GM23248 (cell line): ENCODE measurements at regions not wholly inside any gene's neighbourhood (a gene's known extent, or its start where the extent isn't known, plus 50 kb on each side); places are given as distances from the start of the nearest gene placed in this dataset.

Experiments used
- DNase-seq: peaks from one replicate; pipeline ENCODE4 v3.0.0-alpha.2; 2015
- H2AFZ ChIP-seq: fragments of 200-600 bp; sonication (generic); 2 replicates; pipeline ENCODE4 v1.6.1; 2016; ENCODE audit warnings: antibody characterized with exemption
- H3F3A ChIP-seq: fragments of 200-600 bp; sonication (generic); 2 replicates; pipeline ENCODE4 v1.6.1; 2016; ENCODE audit warnings: mild to moderate bottlenecking, antibody characterized with exemption, mixed run types; ENCODE audit not compliant: insufficient read depth
- H3K27ac ChIP-seq: fragments of 200-600 bp; sonication (generic); 2 replicates; pipeline ENCODE4 v1.5.1; 2016; ENCODE audit warnings: mild to moderate bottlenecking
- H3K27me3 ChIP-seq: fragments of 200-600 bp; sonication (generic); replicated peaks from 2 replicates; pipeline ENCODE4 v1.6.1; 2016; ENCODE audit warnings: mild to moderate bottlenecking; ENCODE audit not compliant: insufficient read depth
- H3K36me3 ChIP-seq: fragments of 200-600 bp; sonication (generic); 2 replicates; pipeline ENCODE4 v1.6.1; 2016; ENCODE audit warnings: low read depth, mild to moderate bottlenecking
- H3K4me1 ChIP-seq: fragments of 200-600 bp; sonication (generic); 2 replicates; pipeline ENCODE4 v1.6.1; 2016; ENCODE audit warnings: mild to moderate bottlenecking; ENCODE audit not compliant: insufficient read depth
- H3K4me2 ChIP-seq: fragments of 200-600 bp; sonication (generic); one replicate; pipeline ENCODE4 v1.6.1; 2016; ENCODE audit warnings: mild to moderate bottlenecking; ENCODE audit not compliant: unreplicated experiment
- H3K4me3 ChIP-seq: fragments of 200-600 bp; sonication (generic); 2 replicates; pipeline ENCODE4 v1.5.1; 2016; ENCODE audit warnings: mild to moderate bottlenecking
- H3K79me2 ChIP-seq: fragments of 200-600 bp; sonication (generic); 2 replicates; pipeline ENCODE4 v1.6.1; 2016; ENCODE audit warnings: mild to moderate bottlenecking; ENCODE audit not compliant: insufficient read depth
- H3K9ac ChIP-seq: fragments of 200-600 bp; sonication (generic); 2 replicates; pipeline ENCODE4 v1.6.1; 2016; ENCODE audit warnings: mild to moderate bottlenecking
- H3K9me2 ChIP-seq: fragments of 200-600 bp; sonication (generic); 2 replicates; pipeline ENCODE4 v1.6.1; 2016; ENCODE audit warnings: mixed run types, mild to moderate bottlenecking, moderate library complexity; ENCODE audit not compliant: insufficient read depth
- H3K9me3 ChIP-seq: fragments of 200-600 bp; sonication (generic); one replicate; pipeline ENCODE4 v1.6.1; 2017; ENCODE audit warnings: low read depth
- H4K20me1 ChIP-seq: fragments of 200-600 bp; sonication (generic); 2 replicates; pipeline ENCODE4 v1.6.0; 2016; ENCODE audit not compliant: insufficient read depth
- EZH2 ChIP-seq: fragments of 200-600 bp; sonication (generic); IDR thresholded peaks from 2 replicates; pipeline ENCODE4 v1.6.1; 2018; ENCODE audit warnings: antibody characterized with exemption, mild to moderate bottlenecking; ENCODE audit not compliant: insufficient read depth, poor library complexity, severe bottlenecking
- EZH2phosphoT487 ChIP-seq: fragments of 200-600 bp; sonication (generic); IDR thresholded peaks from 2 replicates; pipeline ENCODE4 v1.6.1; 2018; ENCODE audit warnings: antibody characterized with exemption, moderate library complexity, mild to moderate bottlenecking, low read depth; ENCODE audit not compliant: insufficient read depth
- WGBS, 2 experiments: methylation state at CpG; one replicate each; pipeline ENCODE4 v1.1.6; 2015 to 2017; ENCODE audit warnings: low lambda C conversion rate in 2 of 2, low coverage in 1 of 2; ENCODE audit errors: missing lambda C conversion rate in 2 of 2; 5-methylcytosine and 5-hydroxymethylcytosine counted together
- in situ Hi-C: fragments of 300-500 bp; cut with MboI; formaldehyde crosslinking; loops from 2 replicates; pipeline ENCODE4 v1.15.0; 2020

- Histone ChIP-seq H3K36me3 (no peaks in the 10 kb centered on the region), H3K4me2 (no peak overlapping the region), H3K79me2 (no peaks in the 10 kb centered on the region), H4K20me1 (no peaks in the 10 kb centered on the region), H3K9me3 (no peaks in the 10 kb centered on the region), H3K27me3 (no peaks in the 10 kb centered on the region), H3K4me1 (no peaks in the 10 kb centered on the region), H3K9me2 (no peaks in the 10 kb centered on the region), H3K9ac (no peak overlapping the region), H3K4me3 (no peak overlapping the region), H3K27ac (no peak overlapping the region), H2AFZ (no peak overlapping the region), H3F3A (no peaks in the 10 kb centered on the region)
- in situ Hi-C loops: no loop called here
- DNase-seq: no peak
- WGBS, 2 experiments: 1 to 3% methylated on average over 11 of the region's 11 CpGs
- TF ChIP-seq EZH2phosphoT487: no peak
- TF ChIP-seq EZH2: no peak
These were observed 314.7 kb upstream of the SPRED2 start for GRCh38 chr2:65746931-65747675.

- in situ Hi-C loops: no loop called here
- H3K9me3 ChIP-seq: no peaks in the 10 kb centered on the region
- H3K9ac ChIP-seq: no peak overlapping the region
- no peak for DNase-seq
- no peak overlapping the region for H3K27ac ChIP-seq
- H3K4me1 ChIP-seq: no peaks in the 10 kb centered on the region
- H2AFZ ChIP-seq: no peak overlapping the region
- H3K27me3 ChIP-seq: no peaks in the 10 kb centered on the region
- H4K20me1 ChIP-seq: no peaks in the 10 kb centered on the region
- WGBS, 2 experiments: 65 to 68% methylated on average over 6 of the region's 6 CpGs
- no peak overlapping the region for H3K4me3 ChIP-seq
- H3K36me3 ChIP-seq: no peaks in the 10 kb centered on the region
- H3F3A ChIP-seq: no peaks in the 10 kb centered on the region
- H3K79me2 ChIP-seq: no peaks in the 10 kb centered on the region
- no peaks in the 10 kb centered on the region for H3K9me2 ChIP-seq
- TF ChIP-seq EZH2 (no peak), EZH2phosphoT487 (no peak)
- no peak overlapping the region for H3K4me2 ChIP-seq
These were observed 312.2 kb upstream of the SPRED2 start for GRCh38 chr2:65744477-65745200.

- no peak overlapping the region for H3K27ac ChIP-seq
- WGBS, 2 experiments: 19 to 30% methylated on average over 1 of the region's 1 CpG
- no peaks in the 10 kb centered on the region for H3K79me2 ChIP-seq
- H3K4me1 ChIP-seq: no peaks in the 10 kb centered on the region
- in situ Hi-C loops: no loop called here
- TF ChIP-seq EZH2phosphoT487 (no peak), EZH2 (no peak)
- no peak overlapping the region for H3K4me2 ChIP-seq
- no peak overlapping the region for H3K9ac ChIP-seq
- H3F3A ChIP-seq: no peaks in the 10 kb centered on the region
- H3K27me3 ChIP-seq: no peaks in the 10 kb centered on the region
- no peak for DNase-seq
- H3K9me2 ChIP-seq: no peaks in the 10 kb centered on the region
- no peaks in the 10 kb centered on the region for H3K9me3 ChIP-seq
- H3K4me3 ChIP-seq: no peak overlapping the region
- H4K20me1 ChIP-seq: no peaks in the 10 kb centered on the region
- H3K36me3 ChIP-seq: no peaks in the 10 kb centered on the region
- no peak overlapping the region for H2AFZ ChIP-seq
These were observed 310.6 kb upstream of the SPRED2 start for GRCh38 chr2:65742977-65743376.

GRCh38 chr2:65739927-65740326 is 307.5 kb upstream of the SPRED2 start:
- no peaks in the 10 kb centered on the region for H3K36me3 ChIP-seq

More at GRCh38 chr2:65739927-65740326, 307.5 kb upstream of the SPRED2 start:
- no peak for DNase-seq
- TF ChIP-seq EZH2phosphoT487: no peak
- TF ChIP-seq EZH2: no peak
- Histone ChIP-seq H3K4me2 (no peak overlapping the region), H3K79me2 (no peaks in the 10 kb centered on the region), H3K27me3 (no peaks in the 10 kb centered on the region), H2AFZ (no peak overlapping the region), H4K20me1 (no peaks in the 10 kb centered on the region), H3K4me1 (no peaks in the 10 kb centered on the region), H3K9me3 (no peaks in the 10 kb centered on the region), H3K27ac (no peak overlapping the region), H3K9me2 (no peaks in the 10 kb centered on the region), H3K9ac (no peak overlapping the region), H3K4me3 (no peak overlapping the region), H3F3A (no peaks in the 10 kb centered on the region)
- 52 to 60% methylated on average over 1 of the region's 1 CpG for WGBS, 2 experiments
- in situ Hi-C loops: no loop called here
